Ascending aorta (tissue), 2 donors: ENCODE measurements at regions not wholly inside any gene's neighbourhood (a gene's known extent, or its start where the extent isn't known, plus 50 kb on each side); places are given as distances from the start of the nearest gene placed in this dataset.

Experiments
- DNase-seq, 2 donors: peaks; one replicate each; pipeline ENCODE4 v3.0.0-alpha.2; 2019; ENCODE audit warnings: low spot score in 2 of 2
- H3K27ac ChIP-seq, 2 donors: fragments of 200-600 bp; sonication (generic); one replicate each; pipeline ENCODE4 v1.5.1; 2016 to 2017; ENCODE audit warnings: mild to moderate bottlenecking in 1 of 2
- H3K27me3 ChIP-seq: fragments of 200-600 bp; sonication (generic); one replicate; pipeline ENCODE4 v1.5.1; 2017
- H3K36me3 ChIP-seq, 2 donors: fragments of 200-600 bp; sonication (generic); one replicate each; pipeline ENCODE4 v1.5.1; 2016
- H3K4me1 ChIP-seq, 2 donors: fragments of 200-600 bp; sonication (generic); one replicate each; pipeline ENCODE4 v1.5.1; 2016 to 2017; ENCODE audit warnings: mild to moderate bottlenecking in 1 of 2
- H3K4me3 ChIP-seq, 2 donors: fragments of 200-600 bp; sonication (generic); one replicate each; pipeline ENCODE4 v1.5.1; 2016 to 2017; ENCODE audit warnings: mild to moderate bottlenecking in 1 of 2
- H3K9me3 ChIP-seq, 2 donors: fragments of 200-600 bp; sonication (generic); one replicate each; pipeline ENCODE4 v1.5.1; 2016
- intact Hi-C: fragments of 100-400 bp; cut with DNase I; formaldehyde crosslinking; loops from one replicate; pipeline ENCODE4 v1.15.1; 2023
- TF ChIP-seq, protein P1 (sequence below), 3 experiments: fragments of 200-600 bp in 2 of 3; fragments of 450-650 bp in 1 of 3; sonication (generic) in 2 of 3; IDR thresholded peaks; one replicate each; pipeline ENCODE4 v1.5.1; 2016 to 2019; ENCODE audit warnings: antibody characterized with exemption in 3 of 3, mild to moderate bottlenecking in 1 of 3, moderate library complexity in 1 of 3

DNA sequence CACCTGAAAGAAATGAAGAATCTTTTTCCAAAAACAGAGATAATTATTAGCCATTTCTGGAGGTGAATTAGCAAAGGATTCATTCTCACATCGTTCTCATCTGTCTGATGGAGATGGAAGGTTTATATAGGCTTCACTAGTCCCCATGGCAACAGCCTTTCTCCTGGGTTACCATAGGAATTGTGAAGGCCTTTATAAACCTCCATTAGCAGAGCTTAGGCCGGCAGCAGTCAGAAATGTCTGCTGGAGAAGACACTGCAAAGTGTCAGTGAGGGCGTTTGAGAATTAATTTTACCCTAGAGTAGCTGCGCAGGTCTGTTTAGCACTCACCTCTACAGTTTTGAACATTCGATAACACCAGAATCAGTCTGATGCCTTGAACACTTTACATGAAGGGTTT, 290.4 kb upstream of the NR4A3 start:
- intact Hi-C loops: no loop called here
- Histone ChIP-seq H3K27me3 (no peaks in the 10 kb centered on the region), H3K4me3 (no peak overlapping the region), H3K9me3 (no peaks in the 10 kb centered on the region), H3K27ac (no peak overlapping the region), H3K36me3 (no peaks in the 10 kb centered on the region), H3K4me1 (no peaks in the 10 kb centered on the region)
- TF ChIP-seq, protein P1, sequence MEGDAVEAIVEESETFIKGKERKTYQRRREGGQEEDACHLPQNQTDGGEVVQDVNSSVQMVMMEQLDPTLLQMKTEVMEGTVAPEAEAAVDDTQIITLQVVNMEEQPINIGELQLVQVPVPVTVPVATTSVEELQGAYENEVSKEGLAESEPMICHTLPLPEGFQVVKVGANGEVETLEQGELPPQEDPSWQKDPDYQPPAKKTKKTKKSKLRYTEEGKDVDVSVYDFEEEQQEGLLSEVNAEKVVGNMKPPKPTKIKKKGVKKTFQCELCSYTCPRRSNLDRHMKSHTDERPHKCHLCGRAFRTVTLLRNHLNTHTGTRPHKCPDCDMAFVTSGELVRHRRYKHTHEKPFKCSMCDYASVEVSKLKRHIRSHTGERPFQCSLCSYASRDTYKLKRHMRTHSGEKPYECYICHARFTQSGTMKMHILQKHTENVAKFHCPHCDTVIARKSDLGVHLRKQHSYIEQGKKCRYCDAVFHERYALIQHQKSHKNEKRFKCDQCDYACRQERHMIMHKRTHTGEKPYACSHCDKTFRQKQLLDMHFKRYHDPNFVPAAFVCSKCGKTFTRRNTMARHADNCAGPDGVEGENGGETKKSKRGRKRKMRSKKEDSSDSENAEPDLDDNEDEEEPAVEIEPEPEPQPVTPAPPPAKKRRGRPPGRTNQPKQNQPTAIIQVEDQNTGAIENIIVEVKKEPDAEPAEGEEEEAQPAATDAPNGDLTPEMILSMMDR (IDR thresholded peaks at IDR 0.05): no peak
- DNase-seq: no peak

DNA sequence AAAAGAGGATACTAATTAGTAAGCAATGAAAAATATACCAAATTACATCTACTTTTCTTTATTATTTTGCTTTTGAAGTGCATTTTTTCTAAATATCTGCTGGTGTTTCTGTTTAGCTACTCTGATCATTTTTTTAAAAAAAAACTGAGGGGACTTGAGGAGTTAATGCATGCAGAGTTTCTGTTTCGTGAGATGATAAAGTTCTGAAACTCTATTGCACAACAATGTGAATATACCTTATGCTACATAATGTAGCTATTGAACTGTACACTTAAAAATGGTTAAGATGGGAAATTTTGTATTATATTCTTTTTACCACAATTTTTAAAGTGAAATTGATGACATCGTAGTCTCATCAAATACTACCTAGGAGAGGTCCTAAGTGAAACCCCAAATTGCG, 288.3 kb upstream of the NR4A3 start:
- intact Hi-C loops: no loop called here
- TF ChIP-seq, protein P1 (IDR thresholded peaks at IDR 0.05): no peak
- H3K27me3 ChIP-seq: no peaks in the 10 kb centered on the region

DNA sequence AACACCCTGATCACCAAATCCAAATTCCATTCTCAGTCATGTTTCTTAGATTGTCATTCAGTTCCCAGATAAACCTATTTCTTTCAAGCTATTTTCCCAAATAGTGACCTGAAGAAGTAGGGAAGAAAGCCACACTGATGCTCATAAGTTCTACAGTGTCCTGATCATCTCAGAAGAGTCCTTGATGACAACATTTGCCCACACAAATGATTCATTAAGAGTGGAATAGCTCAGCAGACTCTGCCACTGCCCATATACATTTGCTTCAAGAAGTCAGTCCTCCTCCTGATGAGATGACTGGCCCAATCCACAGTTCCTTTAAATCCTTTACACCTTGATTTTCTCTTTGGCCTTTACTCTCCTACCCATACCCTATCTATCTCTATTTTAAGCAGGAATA, 283.7 kb upstream of the NR4A3 start:
- Histone ChIP-seq H3K4me3 (no peak overlapping the region), H3K36me3 (no peaks in the 10 kb centered on the region), H3K4me1 (no peaks in the 10 kb centered on the region), H3K27ac (no peak overlapping the region), H3K9me3 (no peaks in the 10 kb centered on the region), H3K27me3 (no peaks in the 10 kb centered on the region)
- TF ChIP-seq, protein P1 (IDR thresholded peaks at IDR 0.05): no peak
- intact Hi-C loops: no loop called here
- no peak for DNase-seq

More for the DNA sequence above, 288.3 kb upstream of the NR4A3 start:
- Histone ChIP-seq H3K9me3 (no peaks in the 10 kb centered on the region), H3K4me1 (no peaks in the 10 kb centered on the region), H3K4me3 (no peak overlapping the region), H3K27ac (no peak overlapping the region), H3K36me3 (no peaks in the 10 kb centered on the region)
- no peak for DNase-seq

DNA sequence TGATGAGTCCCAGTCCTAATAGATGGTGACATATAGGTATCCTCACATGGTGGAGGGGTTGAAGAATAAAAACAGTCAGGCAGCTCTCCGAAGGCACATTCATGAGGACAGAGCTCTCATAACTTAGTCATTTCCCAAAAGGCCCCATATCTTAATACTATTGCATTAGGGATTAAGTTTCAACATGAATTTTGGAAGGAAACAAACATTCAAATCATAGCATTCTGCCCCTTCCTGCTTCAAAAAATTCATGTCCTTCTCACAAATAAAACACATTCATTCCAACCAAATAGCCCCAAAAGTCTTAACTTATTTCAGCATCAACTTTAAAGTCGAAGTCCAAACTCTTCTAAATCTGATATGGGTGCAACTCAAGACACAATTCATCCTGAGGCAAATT, 277.2 kb upstream of the NR4A3 start:
- Histone ChIP-seq H3K4me1 (no peaks in the 10 kb centered on the region), H3K27ac (no peak overlapping the region), H3K36me3 (no peaks in the 10 kb centered on the region), H3K27me3 (no peaks in the 10 kb centered on the region), H3K4me3 (no peak overlapping the region), H3K9me3 (no peaks in the 10 kb centered on the region)
- intact Hi-C loops: no loop called here
- no peak for DNase-seq
- TF ChIP-seq, protein P1 (IDR thresholded peaks at IDR 0.05): no peak

DNA sequence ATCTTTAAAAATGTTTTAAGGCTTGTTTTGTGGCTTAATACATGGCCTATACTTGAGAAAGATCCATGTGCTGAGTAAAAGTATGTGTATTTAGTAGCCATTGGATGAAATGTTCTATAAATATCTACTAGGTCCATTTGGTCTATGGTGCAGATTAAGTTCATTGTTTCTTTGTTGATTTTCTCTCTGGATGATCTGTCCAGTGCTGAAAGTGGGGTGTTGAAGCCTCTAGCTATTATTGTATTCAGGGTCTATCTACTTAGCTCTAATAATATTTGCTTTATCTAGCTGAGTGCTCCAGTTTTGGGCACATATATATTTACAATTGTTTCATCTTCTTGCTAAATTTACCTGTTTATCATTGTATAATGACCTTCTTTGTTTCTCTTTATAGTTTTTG, 272.2 kb upstream of the NR4A3 start:
- no peaks in the 10 kb centered on the region for H3K36me3 ChIP-seq
- no peaks in the 10 kb centered on the region for H3K9me3 ChIP-seq
- intact Hi-C loops: no loop called here
- no peak overlapping the region for H3K4me3 ChIP-seq
- no peaks in the 10 kb centered on the region for H3K27me3 ChIP-seq
- no peaks in the 10 kb centered on the region for H3K4me1 ChIP-seq
- no peak for DNase-seq
- no peak overlapping the region for H3K27ac ChIP-seq
- TF ChIP-seq, protein P1 (IDR thresholded peaks at IDR 0.05): no peak

DNA sequence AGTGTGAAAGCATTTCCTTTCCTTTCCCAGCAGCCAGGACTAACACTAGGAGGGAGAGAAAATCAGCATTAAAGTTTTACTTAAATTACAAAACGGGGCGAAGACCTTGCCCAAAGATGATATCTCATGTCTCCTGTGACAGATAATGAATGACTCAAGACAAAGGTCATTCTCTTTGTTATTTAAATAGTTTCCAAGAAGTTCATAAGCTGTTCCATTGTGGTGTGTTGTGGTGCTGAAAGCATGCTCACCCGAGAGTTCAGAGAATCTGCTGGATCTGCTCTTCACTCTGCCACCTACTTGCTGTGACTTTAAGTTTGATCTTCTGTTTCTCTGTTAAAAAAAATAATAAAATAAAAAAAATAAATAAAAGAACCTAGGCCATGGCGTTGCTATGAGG, 265.9 kb upstream of the NR4A3 start:
- no peaks in the 10 kb centered on the region for H3K9me3 ChIP-seq
- TF ChIP-seq, protein P1 (IDR thresholded peaks at IDR 0.05): no peak
- H3K4me1 ChIP-seq: no peaks in the 10 kb centered on the region
- no peak for DNase-seq
- intact Hi-C loops: no loop called here
- H3K27ac ChIP-seq: no peak overlapping the region
- H3K27me3 ChIP-seq: no peaks in the 10 kb centered on the region
- H3K4me3 ChIP-seq: no peak overlapping the region
- no peaks in the 10 kb centered on the region for H3K36me3 ChIP-seq
